K562 (cell line): ENCODE measurements at regions not wholly inside any gene's neighbourhood (a gene's known extent, or its start where the extent isn't known, plus 50 kb on each side); places are given as distances from the start of the nearest gene placed in this dataset.

Source experiments
- ATAC-seq: fragments of 200-7000 bp; cut with Tn5 transposase; 3 replicates; pipeline ENCODE4 v1.9.1; 2020; ENCODE audit warnings: moderate library complexity
- BruUV-seq: library from RNA; stranded (reverse); fragments of 400-500 nt; replicated peaks from 2 replicates; lab custom pipeline; 2021; lab: Mats Ljungman, UMichigan
- CTCF ChIA-PET: fragments of 300-600 bp; formaldehyde crosslinking; extraction: SDS; loops from one replicate; lab custom pipeline; 2021; ENCODE audit warnings: low intra/inter-chr PET ratio; lab: Yijun Ruan, JAX
- POLR2A ChIA-PET: fragments of 300-600, 350-650 bp; sonication (Branson Sonifier 250); formaldehyde crosslinking; extraction: SDS; loops from one replicate; lab custom pipeline; 2021; ENCODE audit warnings: antibody characterized with exemption, inconsistent platforms; lab: Yijun Ruan, JAX
- DNase-seq, 4 experiments: peaks; one replicate each; pipeline versions ENCODE4 v3.0.0 to v3.0.0-alpha.2; 2011 to 2018; ENCODE audit warnings: low spot score in 3 of 4, mixed read lengths in 3 of 4; ENCODE audit errors: extremely low read depth in 1 of 4
- FAIRE-seq: peaks from 2 replicates; lab custom pipeline; 2011; peaks lifted over from hg19 to GRCh38; lab: Jason Lieb, UNC
- H2AFZ ChIP-seq: 2 replicates; pipeline ENCODE4 v1.6.0; 2011; ENCODE audit warnings: low read depth, low read length, control low read depth, inconsistent platforms
- H3K27ac ChIP-seq: fragments of 200-600 bp; 3 replicates; pipeline ENCODE4 v1.8.0; 2011; ENCODE audit warnings: low read depth, mild to moderate bottlenecking, control low read depth, inconsistent platforms, low read length, moderate library complexity, mixed read lengths; ENCODE audit errors: extremely low read depth
- H3K27me3 ChIP-seq, 2 experiments: fragments of 300-600 bp in 1 of 2; 2 replicates in 1 of 2; 3 replicates in 1 of 2; pipeline versions ENCODE4 v1.6.0 to v1.8.0; 2011; ENCODE audit warnings: inconsistent platforms in 2 of 2, low read length in 2 of 2, mild to moderate bottlenecking in 1 of 2, mixed read lengths in 1 of 2, moderate library complexity in 1 of 2; ENCODE audit not compliant: control insufficient read depth in 2 of 2, insufficient read depth in 2 of 2
- H3K36me3 ChIP-seq: fragments of 300-600 bp; 3 replicates; pipeline ENCODE4 v1.8.0; 2011; ENCODE audit warnings: mild to moderate bottlenecking, low read length, inconsistent platforms; ENCODE audit not compliant: control insufficient read depth, insufficient read depth
- H3K4me1 ChIP-seq, 2 experiments: fragments of 200-600 bp in 1 of 2; replicated peaks in 1 of 2; 2 replicates in 1 of 2; 3 replicates in 1 of 2; pipeline versions ENCODE4 v1.5.1 to v1.8.0; 2011; ENCODE audit warnings: inconsistent platforms in 2 of 2, low read length in 2 of 2, mild to moderate bottlenecking in 1 of 2, mixed read lengths in 1 of 2, moderate library complexity in 1 of 2; ENCODE audit not compliant: control insufficient read depth in 2 of 2, insufficient read depth in 2 of 2
- H3K4me2 ChIP-seq: 2 replicates; pipeline ENCODE4 v1.6.1; 2011; ENCODE audit warnings: low read length, control low read depth, inconsistent platforms, mixed read lengths; ENCODE audit not compliant: insufficient read depth
- H3K4me3 ChIP-seq: fragments of 200-600 bp; sonication (generic), shearing (Covaris generic); 2 replicates; pipeline ENCODE4 v1.5.1; 2016; ENCODE audit warnings: control low read depth, inconsistent platforms
- H3K79me2 ChIP-seq: fragments of 200-600 bp; 3 replicates; pipeline ENCODE4 v1.8.0; 2011; ENCODE audit warnings: low read length, inconsistent platforms; ENCODE audit not compliant: control insufficient read depth, insufficient read depth
- H3K9ac ChIP-seq, 2 experiments: 2 replicates each; pipeline versions ENCODE4 v1.6.0 to v1.6.1; 2011; ENCODE audit warnings: low read depth in 2 of 2, low read length in 2 of 2, control low read depth in 1 of 2, inconsistent platforms in 1 of 2, mild to moderate bottlenecking in 1 of 2, mixed read lengths in 1 of 2; ENCODE audit not compliant: insufficient read depth in 1 of 2
- H3K9me1 ChIP-seq: one replicate; pipeline ENCODE4 v1.6.0; 2011; ENCODE audit warnings: inconsistent platforms, mild to moderate bottlenecking, low read length, moderate library complexity; ENCODE audit not compliant: control insufficient read depth, insufficient read depth
- H3K9me3 ChIP-seq: replicated peaks from 2 replicates; pipeline ENCODE4 v1.5.1; 2011; ENCODE audit warnings: low read depth, low read length, inconsistent platforms; ENCODE audit not compliant: control insufficient read depth, insufficient read depth
- H4K20me1 ChIP-seq: replicated peaks from 2 replicates; pipeline ENCODE4 v1.6.1; 2011; ENCODE audit warnings: low read length, inconsistent platforms, mixed read lengths; ENCODE audit not compliant: control insufficient read depth, insufficient read depth
- BRCA1 ChIP-seq, 2 experiments: fragments of 450-650 bp in 1 of 2; sonication (generic) in 1 of 2; formaldehyde crosslinking in 1 of 2; IDR thresholded peaks; 2 replicates each; pipeline versions ENCODE4 v1.5.0 to v1.6.1; 2017 to 2020; ENCODE audit warnings: mild to moderate bottlenecking in 1 of 2, missing genetic modification reagents in 1 of 2
- GABPA ChIP-seq: fragments of 200-800 bp; sonication (Bioruptor generic); conservative IDR thresholded peaks from 2 replicates; pipeline ENCODE4 v1.6.1; 2016; ENCODE audit warnings: low read depth, missing genetic modification characterization, missing compliant biosample characterization
- MEIS2 ChIP-seq: fragments of 450-650 bp; IDR thresholded peaks from 2 replicates; pipeline ENCODE4 v1.6.1; 2014; ENCODE audit warnings: mild to moderate bottlenecking; ENCODE audit not compliant: partially characterized antibody
- PRMT5 ChIP-seq: sonication (generic); formaldehyde crosslinking; IDR thresholded peaks from 2 replicates; pipeline ENCODE4 v1.5.0; 2020; ENCODE audit warnings: missing genetic modification reagents
- PTBP1 ChIP-seq: fragments of 200-400 bp; formaldehyde crosslinking; IDR thresholded peaks from 2 replicates; pipeline ENCODE4 v1.6.1; 2017; ENCODE audit warnings: low read depth, low read length
- WGBS: fragments of 100-300 bp; shearing (Covaris generic); methylation state at CpG from one replicate; pipeline ENCODE4 v1.1.6; 2016; ENCODE audit warnings: low coverage, mixed read lengths; ENCODE audit not compliant: insufficient coverage; ENCODE audit errors: missing lambda C conversion rate; 5-methylcytosine and 5-hydroxymethylcytosine counted together
- in situ Hi-C: fragments of 300-500 bp; cut with MboI; formaldehyde crosslinking; loops from 4 replicates; pipeline ENCODE4 v1.15.0; 2018; ENCODE audit warnings: inconsistent platforms, mixed read lengths
- intact Hi-C: fragments of 100-400 bp; cut with micrococcal nuclease; formaldehyde crosslinking; loops from 2 replicates; pipeline ENCODE4 v1.14.2; 2022
- TF ChIP-seq, protein P1 (sequence below): fragments of 250-450 bp; sonication (Bioruptor Pico); IDR thresholded peaks from 2 replicates; pipeline ENCODE4 v1.4.0; 2020
- TF ChIP-seq, protein P2 (sequence below): fragments of 250-450 bp; sonication (Bioruptor Pico); IDR thresholded peaks from 2 replicates; pipeline ENCODE4 v1.5.0; 2021
- TF ChIP-seq, protein P3 (sequence below): fragments of 450-650 bp; IDR thresholded peaks from 2 replicates; pipeline ENCODE4 v1.6.1; 2016; ENCODE audit warnings: low read depth
- TF ChIP-seq, protein P4 (sequence below): fragments of 450-650 bp; IDR thresholded peaks from 2 replicates; pipeline ENCODE4 v1.6.1; 2016; ENCODE audit warnings: low read depth, mild to moderate bottlenecking, moderate library complexity

DNA sequence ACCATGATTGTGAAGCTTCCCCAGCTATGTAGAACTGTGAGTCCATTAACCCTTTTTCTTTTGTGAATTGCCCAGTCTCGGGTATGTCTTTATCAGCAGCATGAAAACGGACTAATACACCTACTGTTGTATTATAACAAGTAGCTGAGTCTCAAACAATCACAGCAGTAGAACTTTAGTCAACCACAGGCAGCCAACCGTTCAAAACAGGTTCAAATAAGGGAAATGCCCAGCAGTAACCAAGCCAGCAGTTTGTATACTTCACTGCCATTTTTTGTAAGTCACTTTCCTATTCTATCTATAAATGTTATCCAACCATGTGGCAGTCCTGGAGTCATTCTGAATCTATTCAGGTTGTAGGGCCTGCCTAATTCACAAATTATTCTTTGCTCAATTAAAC lies 1560.6 kb upstream of the SLC39A10 start:
- WGBS, result 0% methylated on average over 3 of the region's 3 CpGs
- Histone ChIP-seq H3K4me2 (no peak overlapping the region), H2AFZ (no peak overlapping the region), H3K9me1 (no peaks in the 10 kb centered on the region), H3K27me3 (no peaks in the 10 kb centered on the region), H3K9ac (no peak overlapping the region), H3K36me3 (no peaks in the 10 kb centered on the region), H3K4me1 (no peaks in the 10 kb centered on the region), H3K79me2 (no peaks in the 10 kb centered on the region), H4K20me1 (no peaks in the 10 kb centered on the region), H3K9me3 (no peaks in the 10 kb centered on the region), H3K27ac (no peak overlapping the region), H3K4me3 (no peak overlapping the region)
- intact Hi-C loops, result no loop called here
- in situ Hi-C loops, result no loop called here
- DNase-seq (no peak), ATAC-seq (no peak), FAIRE-seq (no peak)
- POLR2A ChIA-PET, result interaction anchor here (0.6 kb wide), 1 partner anchor 290 kb away, joined by 3 read pairs; no protein-coding TSS in a partner anchor
- BruUV-seq, result no TSS peak
- no peak for TF ChIP-seq PRMT5
- TF ChIP-seq PTBP1, result no peak
- TF ChIP-seq, protein P1, sequence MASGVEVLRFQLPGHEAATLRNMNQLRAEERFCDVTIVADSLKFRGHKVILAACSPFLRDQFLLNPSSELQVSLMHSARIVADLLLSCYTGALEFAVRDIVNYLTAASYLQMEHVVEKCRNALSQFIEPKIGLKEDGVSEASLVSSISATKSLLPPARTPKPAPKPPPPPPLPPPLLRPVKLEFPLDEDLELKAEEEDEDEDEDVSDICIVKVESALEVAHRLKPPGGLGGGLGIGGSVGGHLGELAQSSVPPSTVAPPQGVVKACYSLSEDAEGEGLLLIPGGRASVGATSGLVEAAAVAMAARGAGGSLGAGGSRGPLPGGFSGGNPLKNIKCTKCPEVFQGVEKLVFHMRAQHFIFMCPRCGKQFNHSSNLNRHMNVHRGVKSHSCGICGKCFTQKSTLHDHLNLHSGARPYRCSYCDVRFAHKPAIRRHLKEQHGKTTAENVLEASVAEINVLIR (CRISPR knock-in tag), result no peak
- TF ChIP-seq, protein P2, sequence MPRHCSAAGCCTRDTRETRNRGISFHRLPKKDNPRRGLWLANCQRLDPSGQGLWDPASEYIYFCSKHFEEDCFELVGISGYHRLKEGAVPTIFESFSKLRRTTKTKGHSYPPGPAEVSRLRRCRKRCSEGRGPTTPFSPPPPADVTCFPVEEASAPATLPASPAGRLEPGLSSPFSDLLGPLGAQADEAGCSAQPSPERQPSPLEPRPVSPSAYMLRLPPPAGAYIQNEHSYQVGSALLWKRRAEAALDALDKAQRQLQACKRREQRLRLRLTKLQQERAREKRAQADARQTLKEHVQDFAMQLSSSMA (CRISPR knock-in tag), result no peak
- TF ChIP-seq, protein P3, sequence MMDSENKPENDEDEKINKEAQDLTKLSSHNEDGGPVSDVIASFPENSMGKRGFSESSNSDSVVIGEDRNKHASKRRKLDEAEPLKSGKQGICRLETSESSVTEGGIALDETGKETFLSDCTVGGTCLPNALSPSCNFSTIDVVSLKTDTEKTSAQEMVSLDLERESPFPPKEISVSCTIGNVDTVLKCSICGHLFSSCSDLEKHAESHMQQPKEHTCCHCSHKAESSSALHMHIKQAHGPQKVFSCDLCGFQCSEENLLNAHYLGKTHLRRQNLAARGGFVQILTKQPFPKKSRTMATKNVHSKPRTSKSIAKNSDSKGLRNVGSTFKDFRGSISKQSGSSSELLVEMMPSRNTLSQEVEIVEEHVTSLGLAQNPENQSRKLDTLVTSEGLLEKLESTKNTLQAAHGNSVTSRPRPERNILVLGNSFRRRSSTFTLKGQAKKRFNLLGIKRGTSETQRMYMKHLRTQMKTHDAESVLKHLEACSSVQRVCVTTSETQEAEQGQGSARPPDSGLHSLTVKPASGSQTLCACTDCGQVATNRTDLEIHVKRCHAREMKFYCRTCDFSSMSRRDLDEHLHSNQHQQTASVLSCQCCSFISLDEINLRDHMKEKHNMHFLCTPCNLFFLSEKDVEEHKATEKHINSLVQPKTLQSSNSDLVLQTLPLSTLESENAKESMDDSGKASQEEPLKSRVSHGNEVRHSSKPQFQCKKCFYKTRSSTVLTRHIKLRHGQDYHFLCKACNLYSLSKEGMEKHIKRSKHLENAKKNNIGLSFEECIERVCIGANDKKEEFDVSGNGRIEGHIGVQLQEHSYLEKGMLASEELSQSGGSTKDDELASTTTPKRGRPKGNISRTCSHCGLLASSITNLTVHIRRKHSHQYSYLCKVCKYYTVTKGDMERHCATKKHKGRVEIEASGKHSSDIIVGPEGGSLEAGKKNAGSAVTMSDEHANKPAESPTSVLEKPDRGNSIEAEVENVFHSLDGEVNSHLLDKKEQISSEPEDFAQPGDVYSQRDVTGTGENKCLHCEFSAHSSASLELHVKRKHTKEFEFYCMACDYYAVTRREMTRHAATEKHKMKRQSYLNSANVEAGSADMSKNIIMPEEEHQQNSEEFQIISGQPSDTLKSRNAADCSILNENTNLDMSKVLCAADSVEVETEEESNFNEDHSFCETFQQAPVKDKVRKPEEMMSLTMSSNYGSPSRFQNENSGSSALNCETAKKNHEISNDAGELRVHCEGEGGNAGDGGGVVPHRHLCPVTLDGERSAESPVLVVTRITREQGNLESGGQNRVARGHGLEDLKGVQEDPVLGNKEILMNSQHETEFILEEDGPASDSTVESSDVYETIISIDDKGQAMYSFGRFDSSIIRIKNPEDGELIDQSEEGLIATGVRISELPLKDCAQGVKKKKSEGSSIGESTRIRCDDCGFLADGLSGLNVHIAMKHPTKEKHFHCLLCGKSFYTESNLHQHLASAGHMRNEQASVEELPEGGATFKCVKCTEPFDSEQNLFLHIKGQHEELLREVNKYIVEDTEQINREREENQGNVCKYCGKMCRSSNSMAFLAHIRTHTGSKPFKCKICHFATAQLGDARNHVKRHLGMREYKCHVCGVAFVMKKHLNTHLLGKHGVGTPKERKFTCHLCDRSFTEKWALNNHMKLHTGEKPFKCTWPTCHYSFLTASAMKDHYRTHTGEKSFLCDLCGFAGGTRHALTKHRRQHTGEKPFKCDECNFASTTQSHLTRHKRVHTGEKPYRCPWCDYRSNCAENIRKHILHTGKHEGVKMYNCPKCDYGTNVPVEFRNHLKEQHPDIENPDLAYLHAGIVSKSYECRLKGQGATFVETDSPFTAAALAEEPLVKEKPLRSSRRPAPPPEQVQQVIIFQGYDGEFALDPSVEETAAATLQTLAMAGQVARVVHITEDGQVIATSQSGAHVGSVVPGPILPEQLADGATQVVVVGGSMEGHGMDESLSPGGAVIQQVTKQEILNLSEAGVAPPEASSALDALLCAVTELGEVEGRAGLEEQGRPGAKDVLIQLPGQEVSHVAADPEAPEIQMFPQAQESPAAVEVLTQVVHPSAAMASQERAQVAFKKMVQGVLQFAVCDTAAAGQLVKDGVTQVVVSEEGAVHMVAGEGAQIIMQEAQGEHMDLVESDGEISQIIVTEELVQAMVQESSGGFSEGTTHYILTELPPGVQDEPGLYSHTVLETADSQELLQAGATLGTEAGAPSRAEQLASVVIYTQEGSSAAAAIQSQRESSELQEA, result no peak
- TF ChIP-seq, protein P4, sequence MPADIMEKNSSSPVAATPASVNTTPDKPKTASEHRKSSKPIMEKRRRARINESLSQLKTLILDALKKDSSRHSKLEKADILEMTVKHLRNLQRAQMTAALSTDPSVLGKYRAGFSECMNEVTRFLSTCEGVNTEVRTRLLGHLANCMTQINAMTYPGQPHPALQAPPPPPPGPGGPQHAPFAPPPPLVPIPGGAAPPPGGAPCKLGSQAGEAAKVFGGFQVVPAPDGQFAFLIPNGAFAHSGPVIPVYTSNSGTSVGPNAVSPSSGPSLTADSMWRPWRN, result no peak
- TF ChIP-seq MEIS2, result no peak
- TF ChIP-seq BRCA1 (IDR thresholded peaks at IDR 0.05), result no peak
- no peak for TF ChIP-seq BRCA1 (CRISPR knock-in tag; IDR thresholded peaks at IDR 0.05)
- no peak for TF ChIP-seq GABPA (tag)
- CTCF ChIA-PET, result no interaction called here
